Spinal cord (tissue), 9 donors: ENCODE measurements at regions not wholly inside any gene's neighbourhood (a gene's known extent, or its start where the extent isn't known, plus 50 kb on each side); places are given as distances from the start of the nearest gene placed in this dataset.

Source experiments
- DNase-seq, 6 donors: peaks; one replicate each; pipeline versions ENCODE4 v3.0.0 to v3.0.0-alpha.2; 2013 to 2015; ENCODE audit warnings: low spot score in 6 of 6, low read depth in 4 of 6
- H3K27ac ChIP-seq: one replicate; pipeline ENCODE4 v1.5.1; 2013; ENCODE audit warnings: low read depth, low read length, control low read depth
- H3K27me3 ChIP-seq: one replicate; pipeline ENCODE4 v1.6.1; 2013; ENCODE audit warnings: low read length; ENCODE audit not compliant: control insufficient read depth, insufficient read depth
- H3K36me3 ChIP-seq: one replicate; pipeline ENCODE4 v1.6.1; 2013; ENCODE audit warnings: low read length; ENCODE audit not compliant: control insufficient read depth, insufficient read depth
- H3K4me1 ChIP-seq: one replicate; pipeline ENCODE4 v1.6.1; 2013; ENCODE audit warnings: low read length; ENCODE audit not compliant: control insufficient read depth, insufficient read depth
- H3K4me3 ChIP-seq: one replicate; pipeline ENCODE4 v1.5.1; 2013; ENCODE audit warnings: low read depth, low read length, control low read depth
- H3K9me3 ChIP-seq: one replicate; pipeline ENCODE4 v1.6.1; 2013; ENCODE audit warnings: low read length; ENCODE audit not compliant: control insufficient read depth, insufficient read depth
- WGBS: methylation state at CpG from one replicate; pipeline ENCODE4 v1.1.5; 2013; ENCODE audit warnings: missing lambda C conversion rate; ENCODE audit not compliant: insufficient coverage; 5-methylcytosine and 5-hydroxymethylcytosine counted together
- donor health status: healthy.

DNA sequence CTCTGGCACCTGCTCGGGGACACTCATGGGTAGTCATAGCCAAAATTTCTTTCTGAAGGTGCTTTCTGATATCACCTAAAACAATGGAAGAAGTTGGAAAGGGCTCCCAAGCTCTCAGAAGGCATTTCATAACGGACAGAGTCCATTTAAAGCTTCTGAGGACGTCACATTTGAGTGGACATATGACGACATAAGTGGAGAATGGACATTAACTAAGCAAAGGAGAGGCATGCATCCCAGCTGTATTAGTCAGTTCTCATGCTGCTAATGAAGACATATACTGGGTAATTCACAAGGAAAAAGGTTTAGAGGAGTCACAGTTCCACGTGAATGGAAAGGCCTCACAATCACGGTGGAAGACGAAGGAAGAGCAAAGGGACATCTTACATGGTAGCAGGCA lies 260.2 kb upstream of the DYNLRB2 start:
- Histone ChIP-seq H3K36me3 (no peaks in the 10 kb centered on the region), H3K4me1 (no peaks in the 10 kb centered on the region), H3K4me3 (no peak overlapping the region), H3K27me3 (no peaks in the 10 kb centered on the region), H3K9me3 (no peaks in the 10 kb centered on the region), H3K27ac (no peak overlapping the region)
- no peak for DNase-seq
- 94% methylated on average over 7 of the region's 7 CpGs for WGBS

DNA sequence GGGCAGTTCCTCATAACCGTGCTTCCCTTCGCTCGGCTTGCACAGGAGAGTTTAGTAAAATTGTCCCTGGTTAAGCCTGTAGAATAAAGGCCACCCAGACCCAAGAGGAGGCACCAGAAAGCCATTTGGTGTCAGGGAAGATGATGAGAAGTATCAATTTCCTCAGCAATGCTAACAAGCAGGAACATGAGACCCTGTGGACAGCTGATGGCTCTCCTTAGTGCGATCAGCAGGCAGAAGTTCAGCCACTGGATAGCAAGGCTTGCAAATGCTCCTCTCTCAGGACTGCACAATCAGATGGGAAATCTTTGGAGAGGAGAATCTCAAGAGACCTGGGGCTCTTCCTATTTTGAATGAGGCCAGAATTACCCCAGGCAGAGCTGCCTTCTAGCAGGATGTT lies 261.1 kb upstream of the DYNLRB2 start:
- Histone ChIP-seq H3K4me3 (no peak overlapping the region), H3K4me1 (no peaks in the 10 kb centered on the region), H3K9me3 (no peaks in the 10 kb centered on the region), H3K36me3 (no peaks in the 10 kb centered on the region), H3K27ac (no peak overlapping the region), H3K27me3 (no peaks in the 10 kb centered on the region)
- 88% methylated on average over 4 of the region's 4 CpGs for WGBS
- DNase-seq: no peak

DNA sequence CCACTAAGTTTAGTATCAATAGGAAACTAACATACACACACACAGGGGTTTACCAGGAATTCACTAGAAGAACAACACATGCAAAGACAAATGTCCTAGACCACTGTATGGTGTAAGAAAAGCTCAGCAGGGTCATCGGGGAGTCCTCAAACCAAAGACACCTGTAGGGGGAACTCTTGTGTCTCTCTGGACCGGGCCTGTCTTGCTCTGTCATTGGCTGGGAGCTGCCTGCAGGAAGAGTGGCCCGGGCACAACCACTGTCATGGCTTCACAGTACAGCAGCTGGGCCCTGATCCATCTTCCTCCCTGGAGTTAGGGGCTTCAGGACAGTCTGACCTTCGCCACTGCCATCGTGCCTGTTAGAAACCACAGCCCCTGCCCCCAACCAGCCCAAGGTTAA lies 263.6 kb upstream of the DYNLRB2 start:
- DNase-seq: no peak
- Histone ChIP-seq H3K36me3 (no peaks in the 10 kb centered on the region), H3K9me3 (no peaks in the 10 kb centered on the region), H3K27ac (no peak overlapping the region), H3K4me1 (no peaks in the 10 kb centered on the region), H3K4me3 (no peak overlapping the region), H3K27me3 (no peaks in the 10 kb centered on the region)
- WGBS: 37% methylated on average over 5 of the region's 5 CpGs

DNA sequence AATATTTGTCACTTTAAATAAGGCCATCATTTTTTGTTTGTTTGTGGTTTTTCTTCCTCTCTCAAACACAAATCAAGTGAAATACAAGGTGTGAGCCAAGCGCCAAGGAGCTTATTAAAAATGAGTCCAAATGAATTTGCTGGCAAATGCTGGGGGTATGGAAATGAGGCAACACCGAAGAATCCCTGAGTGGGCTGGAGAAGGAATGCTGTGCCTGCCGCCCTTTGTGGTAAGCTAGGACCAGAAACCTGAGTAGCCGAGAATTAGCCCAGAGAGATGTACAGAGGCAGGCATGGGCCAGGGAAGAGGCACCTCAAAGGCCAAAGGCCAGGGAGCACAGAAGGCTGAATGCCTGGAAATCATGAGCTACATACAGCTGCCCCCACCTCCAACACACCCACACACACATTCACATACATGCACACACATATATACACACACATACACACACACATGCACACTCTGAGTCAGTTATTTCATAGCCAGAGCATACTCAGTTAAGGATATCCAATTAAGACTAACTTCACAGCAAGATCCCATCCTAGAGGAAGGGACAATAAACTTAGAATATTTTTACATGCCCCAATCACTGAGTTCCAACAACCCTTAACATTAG lies 266.1 kb upstream of the DYNLRB2 start:
- no peak overlapping the region for H3K4me3 ChIP-seq
- H3K27me3 ChIP-seq: no peaks in the 10 kb centered on the region
- no peaks in the 10 kb centered on the region for H3K4me1 ChIP-seq
- peak in 2 of 6 donors; percentile 20 to 37 for DNase-seq
- H3K36me3 ChIP-seq: no peaks in the 10 kb centered on the region
- WGBS: 90% methylated on average over 4 of the region's 4 CpGs
- H3K27ac ChIP-seq: no peak overlapping the region
- peaks cover 3% of the 10 kb centered on the region for H3K9me3 ChIP-seq

DNA sequence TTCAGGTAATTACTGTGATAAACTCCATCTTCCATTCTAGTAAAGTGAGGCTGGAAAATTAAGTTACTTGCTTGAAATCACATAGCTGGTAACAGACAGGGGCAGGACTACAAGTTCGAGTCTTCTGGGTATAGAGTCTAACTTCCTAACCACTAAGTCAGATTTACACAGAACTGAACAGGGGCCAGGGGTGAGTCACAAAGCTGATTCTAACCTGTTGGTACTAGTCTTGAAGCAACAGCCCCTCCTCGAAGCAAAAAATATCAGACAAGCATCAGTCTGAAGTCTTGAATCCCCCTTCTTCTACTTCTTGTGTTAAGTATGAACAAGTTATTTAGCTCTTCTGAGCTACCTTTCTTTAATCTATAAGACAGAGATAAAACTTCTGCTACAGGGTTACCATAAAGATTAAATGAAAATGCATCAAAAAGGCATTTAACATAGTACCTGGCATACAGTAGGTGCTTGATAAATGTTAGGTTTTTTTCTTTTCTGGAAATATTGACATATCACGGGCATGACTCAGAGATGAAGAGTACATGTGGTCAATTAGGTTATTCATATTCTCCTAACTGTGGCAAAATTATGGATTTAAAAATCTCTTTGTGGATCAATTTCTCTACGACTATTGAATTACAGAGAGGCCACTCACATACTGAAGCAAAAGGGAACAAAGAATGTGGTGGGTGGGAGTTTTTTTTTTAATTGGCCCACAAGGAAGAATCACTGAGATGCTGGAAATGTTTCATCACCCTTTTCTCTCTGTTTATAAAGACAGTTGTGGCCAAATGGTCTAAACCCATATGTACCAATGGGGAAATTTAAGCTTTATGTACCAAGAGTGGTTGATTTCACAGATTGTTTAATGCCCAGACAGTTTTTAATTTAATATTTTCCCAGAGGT lies 266.9 kb upstream of the DYNLRB2 start:
- Histone ChIP-seq H3K27me3 (no peaks in the 10 kb centered on the region), H3K4me3 (no peak overlapping the region), H3K36me3 (no peaks in the 10 kb centered on the region), H3K4me1 (no peaks in the 10 kb centered on the region), H3K9me3 (peaks cover 3% of the 10 kb centered on the region), H3K27ac (no peak overlapping the region)
- WGBS: 100% methylated on average over 1 of the region's 4 CpGs
- peak in 1 of 6 donors; percentile 50 for DNase-seq

DNA sequence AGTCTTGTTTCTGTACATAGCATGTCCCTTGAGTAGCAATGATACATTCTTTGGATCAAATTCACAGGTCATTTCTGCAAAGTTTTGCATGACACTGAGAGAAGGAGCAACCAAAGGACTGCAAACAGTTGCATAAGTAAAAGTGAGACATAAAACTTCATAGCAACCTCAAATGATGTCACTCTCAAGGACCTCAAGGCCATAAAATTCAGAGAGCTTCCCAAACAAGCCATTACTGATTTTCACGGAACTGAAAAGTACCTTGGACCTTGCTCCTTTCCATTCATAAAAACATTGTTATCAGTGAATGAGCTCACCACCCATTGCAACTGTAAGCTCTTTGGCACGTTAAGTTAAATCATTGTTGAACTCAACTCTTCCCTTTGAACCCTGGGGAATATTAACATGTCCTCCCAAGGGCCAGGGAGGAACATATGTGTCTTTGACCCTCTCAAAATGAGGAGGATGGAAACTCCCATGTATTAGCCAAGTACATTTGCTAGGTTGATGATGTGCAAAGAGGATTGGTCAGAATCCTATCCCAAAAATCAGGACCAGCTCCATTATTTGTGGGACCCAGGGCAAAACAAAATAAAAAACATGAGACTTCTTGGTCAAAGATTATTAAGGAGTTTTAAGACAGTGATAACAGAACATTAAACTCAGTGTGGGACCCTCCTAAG lies 275.0 kb upstream of the DYNLRB2 start:
- Histone ChIP-seq H3K4me1 (no peaks in the 10 kb centered on the region), H3K4me3 (no peak overlapping the region), H3K27ac (no peak overlapping the region), H3K27me3 (no peaks in the 10 kb centered on the region), H3K9me3 (no peaks in the 10 kb centered on the region), H3K36me3 (no peaks in the 10 kb centered on the region)
- DNase-seq: no peak
- WGBS: 100% methylated on average over 2 of the region's 2 CpGs

DNA sequence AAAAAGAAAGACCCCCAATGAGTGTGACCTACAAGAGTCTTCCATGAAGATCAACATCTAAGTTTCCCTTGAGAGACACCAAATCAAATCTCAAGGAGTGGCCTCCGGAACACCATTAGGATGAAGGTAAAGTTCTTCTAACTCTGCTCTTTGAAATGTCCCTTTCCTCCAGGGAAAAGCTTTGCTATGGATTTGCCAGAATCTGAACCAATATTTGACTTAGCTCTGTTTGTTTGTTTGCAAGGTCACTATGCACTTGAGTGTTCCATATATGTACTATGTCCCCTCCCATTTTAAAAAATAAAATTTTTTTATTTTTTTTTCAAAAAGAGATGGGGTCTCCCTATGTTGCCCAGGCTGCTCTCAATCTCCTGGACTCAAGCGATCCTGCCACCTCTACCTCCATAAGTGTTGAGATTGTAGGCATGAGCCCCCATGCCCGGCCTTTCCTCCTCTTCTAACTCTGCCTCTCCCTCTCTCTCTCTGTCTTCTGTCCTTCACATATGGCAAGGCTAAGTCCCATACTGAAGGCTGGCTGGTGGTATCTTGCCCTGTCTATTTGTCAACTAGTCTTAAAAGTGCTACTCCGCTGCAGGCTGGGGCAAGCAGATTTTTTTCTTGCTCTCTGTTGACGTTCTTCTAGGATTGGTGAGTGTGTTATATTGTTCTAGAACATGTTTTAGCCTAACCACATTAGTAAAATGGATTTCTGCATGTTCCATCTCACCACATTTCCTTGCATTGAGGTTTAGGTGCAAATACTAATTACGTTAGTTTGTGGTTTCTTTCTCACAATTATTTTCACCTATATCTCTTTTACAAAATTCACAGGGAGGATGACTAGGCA lies 276.7 kb upstream of the DYNLRB2 start:
- H3K27me3 ChIP-seq: no peaks in the 10 kb centered on the region
- no peaks in the 10 kb centered on the region for H3K4me1 ChIP-seq
- no peak overlapping the region for H3K27ac ChIP-seq
- H3K9me3 ChIP-seq: no peaks in the 10 kb centered on the region
- H3K36me3 ChIP-seq: no peaks in the 10 kb centered on the region
- no peak overlapping the region for H3K4me3 ChIP-seq
- DNase-seq: no peak
- WGBS: 100% methylated on average over 2 of the region's 6 CpGs

DNA sequence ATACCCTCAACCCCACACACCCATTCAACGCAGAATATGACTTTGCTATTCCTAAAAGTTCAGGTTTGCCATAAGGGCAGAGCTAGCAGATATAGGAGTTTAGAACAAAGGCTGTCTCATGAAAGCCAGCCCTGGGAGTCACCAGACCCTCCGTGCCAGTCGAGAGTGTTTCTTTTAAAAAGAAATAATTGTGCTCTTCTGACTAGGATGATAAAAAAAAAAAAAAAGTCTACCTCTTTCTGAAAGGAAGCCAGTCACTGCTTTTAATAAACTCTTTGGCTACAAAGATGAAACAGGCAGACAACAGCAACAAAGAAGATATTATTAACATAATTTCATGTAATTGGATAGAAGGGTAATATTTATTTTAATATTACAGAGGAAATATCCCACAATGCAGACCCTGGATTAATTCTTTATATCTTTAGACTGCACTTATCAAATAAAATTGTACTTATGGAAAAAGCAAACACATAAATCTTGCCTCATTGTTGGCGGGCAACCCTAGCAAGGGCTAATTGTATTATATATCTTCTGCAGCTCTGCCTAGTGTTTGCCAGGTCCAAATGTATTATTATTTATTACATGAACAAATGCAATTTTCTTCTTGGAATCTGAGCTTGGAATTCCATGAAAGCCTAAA lies 277.5 kb upstream of the DYNLRB2 start:
- H3K27ac ChIP-seq: no peak overlapping the region
- H3K4me3 ChIP-seq: no peak overlapping the region
- 100% methylated on average over 1 of the region's 4 CpGs for whole genome bisulfite sequencing
- no peaks in the 10 kb centered on the region for H3K36me3 ChIP-seq
- DNase-seq: peak in 1 of 6 donors; percentile 25
- no peaks in the 10 kb centered on the region for H3K9me3 ChIP-seq
- no peaks in the 10 kb centered on the region for H3K27me3 ChIP-seq
- no peaks in the 10 kb centered on the region for H3K4me1 ChIP-seq

DNA sequence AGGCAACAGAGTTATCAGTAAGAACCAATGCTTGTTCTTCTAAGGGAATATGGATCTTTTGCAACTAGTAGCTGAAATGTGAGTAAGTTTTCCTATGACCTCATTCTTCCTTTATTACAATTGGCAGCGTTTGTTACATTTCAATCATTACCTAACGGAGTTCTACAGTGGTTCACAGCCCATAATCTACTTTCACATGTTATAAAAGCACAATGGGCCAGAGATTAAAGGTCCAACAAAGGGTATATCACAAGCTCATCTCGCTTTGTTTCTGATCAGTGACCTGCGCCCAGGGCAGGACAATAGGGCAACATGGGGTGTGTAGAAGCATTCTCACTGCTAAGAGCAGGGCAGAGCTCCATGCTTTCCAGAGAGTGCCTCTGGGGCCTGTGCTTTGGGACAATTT lies 279.9 kb upstream of the DYNLRB2 start:
- H3K27ac ChIP-seq: no peak overlapping the region
- H3K4me1 ChIP-seq: no peaks in the 10 kb centered on the region
- no peak for DNase-seq
- no peak overlapping the region for H3K4me3 ChIP-seq
- 67% methylated on average over 2 of the region's 4 CpGs for WGBS
- H3K9me3 ChIP-seq: no peaks in the 10 kb centered on the region
- H3K36me3 ChIP-seq: no peaks in the 10 kb centered on the region
- no peaks in the 10 kb centered on the region for H3K27me3 ChIP-seq
